OCI-LY7 (cell line): ENCODE measurements at regions not wholly inside any gene's neighbourhood (a gene's known extent, or its start where the extent isn't known, plus 50 kb on each side); places are given as distances from the start of the nearest gene placed in this dataset.

ENCODE experiments used
- EZH2phosphoT487 ChIP-seq: fragments of 200-600 bp; sonication (generic); IDR thresholded peaks from 2 replicates; pipeline ENCODE4 v1.6.1; 2018; ENCODE audit warnings: low read depth, borderline replicate concordance, mild to moderate bottlenecking, mixed run types, antibody characterized with exemption, low read length, moderate library complexity, mixed read lengths
- TF ChIP-seq, protein P1 (sequence below): fragments of 200-600 bp; sonication (generic); conservative IDR thresholded peaks from 2 replicates; pipeline ENCODE4 v1.5.1; 2014; ENCODE audit warnings: mild to moderate bottlenecking, antibody characterized with exemption, low read length, moderate library complexity, mixed read lengths

DNA sequence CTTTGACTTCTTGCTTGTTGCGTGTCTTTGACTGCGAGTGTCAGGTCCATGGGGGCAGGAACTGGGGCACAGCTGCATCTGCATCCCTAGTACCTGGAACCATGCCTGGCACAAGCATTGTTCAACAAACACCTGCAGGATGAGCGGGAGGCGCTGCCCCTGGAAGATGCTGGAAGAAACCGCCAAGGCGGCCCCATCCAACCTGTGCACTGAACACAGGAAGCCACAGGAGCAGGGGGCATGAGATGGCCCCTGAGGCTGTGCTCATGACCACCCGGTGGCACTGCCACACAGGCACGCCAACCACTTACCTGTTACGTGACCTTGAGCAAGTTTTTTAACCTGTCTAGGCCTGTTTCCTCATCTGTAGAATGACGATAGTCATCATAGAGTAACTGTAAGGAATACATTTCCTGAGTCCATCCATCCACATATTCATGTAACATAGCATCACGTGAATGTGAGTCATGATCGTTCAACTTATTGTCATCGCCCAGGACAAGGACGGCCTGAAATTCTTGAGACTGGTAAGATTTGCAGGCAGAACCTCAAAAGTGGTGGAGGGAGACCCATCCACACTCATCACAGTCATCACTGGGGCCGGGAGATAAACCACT lies 374.2 kb downstream of the PREX1 start:
- TF ChIP-seq, protein P1, sequence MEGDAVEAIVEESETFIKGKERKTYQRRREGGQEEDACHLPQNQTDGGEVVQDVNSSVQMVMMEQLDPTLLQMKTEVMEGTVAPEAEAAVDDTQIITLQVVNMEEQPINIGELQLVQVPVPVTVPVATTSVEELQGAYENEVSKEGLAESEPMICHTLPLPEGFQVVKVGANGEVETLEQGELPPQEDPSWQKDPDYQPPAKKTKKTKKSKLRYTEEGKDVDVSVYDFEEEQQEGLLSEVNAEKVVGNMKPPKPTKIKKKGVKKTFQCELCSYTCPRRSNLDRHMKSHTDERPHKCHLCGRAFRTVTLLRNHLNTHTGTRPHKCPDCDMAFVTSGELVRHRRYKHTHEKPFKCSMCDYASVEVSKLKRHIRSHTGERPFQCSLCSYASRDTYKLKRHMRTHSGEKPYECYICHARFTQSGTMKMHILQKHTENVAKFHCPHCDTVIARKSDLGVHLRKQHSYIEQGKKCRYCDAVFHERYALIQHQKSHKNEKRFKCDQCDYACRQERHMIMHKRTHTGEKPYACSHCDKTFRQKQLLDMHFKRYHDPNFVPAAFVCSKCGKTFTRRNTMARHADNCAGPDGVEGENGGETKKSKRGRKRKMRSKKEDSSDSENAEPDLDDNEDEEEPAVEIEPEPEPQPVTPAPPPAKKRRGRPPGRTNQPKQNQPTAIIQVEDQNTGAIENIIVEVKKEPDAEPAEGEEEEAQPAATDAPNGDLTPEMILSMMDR = no peak
- no peak for TF ChIP-seq EZH2phosphoT487
